Stimulated activated CD4-positive, alpha-beta T cell treated with anti-CD3 and anti-CD28 coated beads, Interleukin-12 subunit alpha, Interleukin-12 subunit beta, amount 100 ng/mL, for 4 hours (primary cell): ENCODE measurements at regions not wholly inside any gene's neighbourhood (a gene's known extent, or its start where the extent isn't known, plus 50 kb on each side); places are given as distances from the start of the nearest gene placed in this dataset.

Experiments used
- DNase-seq: peaks from one replicate; pipeline ENCODE4 v3.0.0-alpha.2; 2020

- no peak for DNase-seq
These were observed 189.3 kb downstream of the GLI2 start for GRCh38 chr2:120924924-120925323.

GRCh38 chr2:120926463-120927264 lies 191.0 kb downstream of the GLI2 start:
- no peak for DNase-seq

GRCh38 chr2:120927265-120927628 lies 191.6 kb downstream of the GLI2 start:
- DNase-seq, result no peak

GRCh38 chr2:120929829-120930228 lies 194.2 kb downstream of the GLI2 start:
- DNase-seq, result no peak

- DNase-seq, result no peak
These were observed 194.6 kb downstream of the GLI2 start for GRCh38 chr2:120930236-120930635.

- no peak for DNase-seq
These were observed 195.2 kb downstream of the GLI2 start for GRCh38 chr2:120930864-120931263.

- no peak for DNase-seq
These were observed 196.8 kb downstream of the GLI2 start for GRCh38 chr2:120932472-120932871.

- DNase-seq, result no peak
These were observed 197.2 kb downstream of the GLI2 start for GRCh38 chr2:120932881-120933280.

- DNase-seq, result no peak
These were observed 198.3 kb downstream of the GLI2 start for GRCh38 chr2:120933693-120934573.

GRCh38 chr2:120934574-120935338 lies 199.1 kb downstream of the GLI2 start:
- no peak for DNase-seq

- no peak for DNase-seq
These were observed 200.0 kb downstream of the GLI2 start for GRCh38 chr2:120935339-120936313.

- no peak for DNase-seq
These were observed 201.0 kb downstream of the GLI2 start for GRCh38 chr2:120936476-120937334.

- no peak for DNase-seq
These were observed 202.0 kb downstream of the GLI2 start for GRCh38 chr2:120937686-120938044.

- DNase-seq, result no peak
These were observed 202.5 kb downstream of the GLI2 start for GRCh38 chr2:120938045-120938771.

GRCh38 chr2:120939595-120940318 lies 204.1 kb downstream of the GLI2 start:
- DNase-seq, result no peak

- no peak for DNase-seq
These were observed 204.6 kb downstream of the GLI2 start for GRCh38 chr2:120940319-120940696.

- no peak for DNase-seq
These were observed 205.1 kb downstream of the GLI2 start for GRCh38 chr2:120940726-120941256.

GRCh38 chr2:120941571-120942120 lies 206.0 kb downstream of the GLI2 start:
- no peak for DNase-seq

- no peak for DNase-seq
These were observed 207.0 kb downstream of the GLI2 start for GRCh38 chr2:120942658-120943057.
